ENCODE measurements at regions not wholly inside any gene's neighbourhood (a gene's known extent, or its start where the extent isn't known, plus 50 kb on each side); places are given as distances from the start of the nearest gene placed in this dataset.
A peak's percentile ranks its signal among the peaks of the same experiment; 100 is the strongest.

DNA sequence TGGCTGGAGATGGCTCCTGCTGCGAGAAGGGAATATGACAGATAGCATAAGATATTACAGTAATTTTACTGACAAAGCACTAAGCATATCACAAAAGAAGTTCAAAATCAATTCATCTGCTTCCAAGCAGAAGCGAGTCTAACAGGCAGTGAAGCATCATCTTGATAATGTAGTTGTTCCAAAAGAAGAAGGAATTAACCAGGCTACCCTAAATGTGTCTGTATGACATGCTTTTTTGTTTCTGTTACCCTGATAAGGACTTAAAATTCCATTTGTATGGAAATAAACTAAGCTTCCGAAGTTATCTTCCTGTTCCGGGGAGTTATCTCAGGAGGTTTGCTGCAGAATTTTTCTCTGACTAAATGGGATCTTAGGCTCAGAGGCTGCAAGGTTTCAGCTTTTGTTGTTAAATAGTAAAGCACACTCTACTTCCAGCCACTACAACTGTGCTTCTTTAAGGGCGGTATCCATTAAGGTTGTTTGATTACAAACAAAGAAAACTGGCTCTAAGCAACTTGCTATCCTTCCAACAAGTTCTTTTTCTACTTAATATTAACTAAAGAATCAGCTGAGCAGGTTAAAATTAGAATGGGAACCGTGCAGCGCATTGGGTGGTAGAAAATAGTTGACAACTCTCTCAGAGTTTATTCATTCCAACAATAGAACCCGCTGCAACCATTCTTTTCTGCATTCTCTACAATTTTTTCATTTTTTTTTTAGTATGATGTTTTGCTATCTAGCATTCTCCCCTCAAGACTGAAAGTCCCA, 607.3 kb downstream of the UQCRFS1 start:
- no peak overlapping the region for H3K27ac ChIP-seq (ENCODE audit: extremely low read depth, low read depth, low read length)
- POLR2A ChIA-PET = no interaction called here
- no peak overlapping the region for H3K4me3 ChIP-seq (ENCODE audit: low read depth, low read length)
- TF ChIP-seq, protein P1, sequence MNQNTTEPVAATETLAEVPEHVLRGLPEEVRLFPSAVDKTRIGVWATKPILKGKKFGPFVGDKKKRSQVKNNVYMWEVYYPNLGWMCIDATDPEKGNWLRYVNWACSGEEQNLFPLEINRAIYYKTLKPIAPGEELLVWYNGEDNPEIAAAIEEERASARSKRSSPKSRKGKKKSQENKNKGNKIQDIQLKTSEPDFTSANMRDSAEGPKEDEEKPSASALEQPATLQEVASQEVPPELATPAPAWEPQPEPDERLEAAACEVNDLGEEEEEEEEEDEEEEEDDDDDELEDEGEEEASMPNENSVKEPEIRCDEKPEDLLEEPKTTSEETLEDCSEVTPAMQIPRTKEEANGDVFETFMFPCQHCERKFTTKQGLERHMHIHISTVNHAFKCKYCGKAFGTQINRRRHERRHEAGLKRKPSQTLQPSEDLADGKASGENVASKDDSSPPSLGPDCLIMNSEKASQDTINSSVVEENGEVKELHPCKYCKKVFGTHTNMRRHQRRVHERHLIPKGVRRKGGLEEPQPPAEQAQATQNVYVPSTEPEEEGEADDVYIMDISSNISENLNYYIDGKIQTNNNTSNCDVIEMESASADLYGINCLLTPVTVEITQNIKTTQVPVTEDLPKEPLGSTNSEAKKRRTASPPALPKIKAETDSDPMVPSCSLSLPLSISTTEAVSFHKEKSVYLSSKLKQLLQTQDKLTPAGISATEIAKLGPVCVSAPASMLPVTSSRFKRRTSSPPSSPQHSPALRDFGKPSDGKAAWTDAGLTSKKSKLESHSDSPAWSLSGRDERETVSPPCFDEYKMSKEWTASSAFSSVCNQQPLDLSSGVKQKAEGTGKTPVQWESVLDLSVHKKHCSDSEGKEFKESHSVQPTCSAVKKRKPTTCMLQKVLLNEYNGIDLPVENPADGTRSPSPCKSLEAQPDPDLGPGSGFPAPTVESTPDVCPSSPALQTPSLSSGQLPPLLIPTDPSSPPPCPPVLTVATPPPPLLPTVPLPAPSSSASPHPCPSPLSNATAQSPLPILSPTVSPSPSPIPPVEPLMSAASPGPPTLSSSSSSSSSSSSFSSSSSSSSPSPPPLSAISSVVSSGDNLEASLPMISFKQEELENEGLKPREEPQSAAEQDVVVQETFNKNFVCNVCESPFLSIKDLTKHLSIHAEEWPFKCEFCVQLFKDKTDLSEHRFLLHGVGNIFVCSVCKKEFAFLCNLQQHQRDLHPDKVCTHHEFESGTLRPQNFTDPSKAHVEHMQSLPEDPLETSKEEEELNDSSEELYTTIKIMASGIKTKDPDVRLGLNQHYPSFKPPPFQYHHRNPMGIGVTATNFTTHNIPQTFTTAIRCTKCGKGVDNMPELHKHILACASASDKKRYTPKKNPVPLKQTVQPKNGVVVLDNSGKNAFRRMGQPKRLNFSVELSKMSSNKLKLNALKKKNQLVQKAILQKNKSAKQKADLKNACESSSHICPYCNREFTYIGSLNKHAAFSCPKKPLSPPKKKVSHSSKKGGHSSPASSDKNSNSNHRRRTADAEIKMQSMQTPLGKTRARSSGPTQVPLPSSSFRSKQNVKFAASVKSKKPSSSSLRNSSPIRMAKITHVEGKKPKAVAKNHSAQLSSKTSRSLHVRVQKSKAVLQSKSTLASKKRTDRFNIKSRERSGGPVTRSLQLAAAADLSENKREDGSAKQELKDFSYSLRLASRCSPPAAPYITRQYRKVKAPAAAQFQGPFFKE (tag by site-specific recombination; IDR thresholded peaks at IDR 0.05; ENCODE audit: borderline replicate concordance) = no peak
- no peak for TF ChIP-seq ZBTB48 (tag by site-specific recombination; IDR thresholded peaks at IDR 0.05)
- no peaks in the 10 kb centered on the region for H3K9me3 ChIP-seq (ENCODE audit: control insufficient read depth, insufficient read depth, low read depth, low read length)
- CTCF ChIA-PET = interaction anchor here (0.7 to 3.7 kb wide), 2 partner anchors 28 to 1246 kb away, joined by 4 to 14 read pairs; no protein-coding TSS in a partner anchor
- peaks cover 0 to 4% of the 10 kb centered on the region in 2 experiments; a peak in 1 of 3 replicates for H3K36me3 ChIP-seq (ENCODE audit: control insufficient read depth in 2 of 2, insufficient read depth in 1 of 2, low read length in 2 of 2)
- no peaks in the 10 kb centered on the region for H3K4me1 ChIP-seq (ENCODE audit: control insufficient read depth, insufficient read depth, low read length)

DNA sequence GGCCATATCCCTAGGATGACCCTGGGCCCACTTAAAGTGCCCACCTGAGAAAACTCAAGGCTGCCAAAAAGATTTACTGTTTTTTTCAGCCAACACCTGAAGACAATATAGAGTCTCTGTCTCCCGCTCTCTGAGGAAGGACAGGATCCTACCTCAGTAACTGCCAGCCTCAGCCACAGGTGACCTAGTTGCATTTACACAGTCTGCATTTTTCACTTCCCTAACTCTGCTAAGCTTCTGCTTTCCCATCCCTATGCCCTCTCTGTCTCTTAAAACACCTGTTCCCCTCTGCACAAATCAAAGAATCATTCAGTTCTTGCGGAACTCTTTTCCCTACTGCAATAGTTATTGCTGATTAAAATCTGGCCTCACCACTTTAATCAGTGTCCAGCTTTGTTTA, 609.5 kb downstream of the UQCRFS1 start:
- H3K9me3 ChIP-seq (ENCODE audit: control insufficient read depth, insufficient read depth, low read depth, low read length) = no peaks in the 10 kb centered on the region
- no peak overlapping the region for H3K27ac ChIP-seq (ENCODE audit: extremely low read depth, low read depth, low read length)
- peaks cover 0 to 4% of the 10 kb centered on the region in 2 experiments; a peak in 1 of 3 replicates for H3K36me3 ChIP-seq (ENCODE audit: control insufficient read depth in 2 of 2, insufficient read depth in 1 of 2, low read length in 2 of 2)
- ChIA-PET POLR2A (no interaction called here), CTCF (interaction anchor here (0.9 to 3.7 kb wide), 3 partner anchors 17 to 134 kb away, joined by 4 to 14 read pairs (median 5); no protein-coding TSS in a partner anchor)
- no peaks in the 10 kb centered on the region for H3K4me1 ChIP-seq (ENCODE audit: control insufficient read depth, insufficient read depth, low read length)
- H3K4me3 ChIP-seq (ENCODE audit: low read depth, low read length) = no peak overlapping the region
- TF ChIP-seq ZNF391 (tag by site-specific recombination; IDR thresholded peaks at IDR 0.05; ENCODE audit: borderline replicate concordance, low read depth) = no peak
- TF ChIP-seq SCRT1 (tag by site-specific recombination; IDR thresholded peaks at IDR 0.05; ENCODE audit: borderline replicate concordance) = peak; percentile 68; the same call in 1 of the 2 replicates
- TF ChIP-seq ZNF16 (tag by site-specific recombination; IDR thresholded peaks at IDR 0.05; ENCODE audit: low read depth) = no peak
- no peak for TF ChIP-seq ZNF623 (tag by site-specific recombination; IDR thresholded peaks at IDR 0.05)
- TF ChIP-seq SCRT2 (tag by site-specific recombination; IDR thresholded peaks at IDR 0.05) = peak; percentile 60
- TF ChIP-seq ZNF311 (tag by site-specific recombination; IDR thresholded peaks at IDR 0.05; ENCODE audit: borderline replicate concordance) = no peak
- no peak for TF ChIP-seq ZNF2 (tag by site-specific recombination; IDR thresholded peaks at IDR 0.05)

DNA sequence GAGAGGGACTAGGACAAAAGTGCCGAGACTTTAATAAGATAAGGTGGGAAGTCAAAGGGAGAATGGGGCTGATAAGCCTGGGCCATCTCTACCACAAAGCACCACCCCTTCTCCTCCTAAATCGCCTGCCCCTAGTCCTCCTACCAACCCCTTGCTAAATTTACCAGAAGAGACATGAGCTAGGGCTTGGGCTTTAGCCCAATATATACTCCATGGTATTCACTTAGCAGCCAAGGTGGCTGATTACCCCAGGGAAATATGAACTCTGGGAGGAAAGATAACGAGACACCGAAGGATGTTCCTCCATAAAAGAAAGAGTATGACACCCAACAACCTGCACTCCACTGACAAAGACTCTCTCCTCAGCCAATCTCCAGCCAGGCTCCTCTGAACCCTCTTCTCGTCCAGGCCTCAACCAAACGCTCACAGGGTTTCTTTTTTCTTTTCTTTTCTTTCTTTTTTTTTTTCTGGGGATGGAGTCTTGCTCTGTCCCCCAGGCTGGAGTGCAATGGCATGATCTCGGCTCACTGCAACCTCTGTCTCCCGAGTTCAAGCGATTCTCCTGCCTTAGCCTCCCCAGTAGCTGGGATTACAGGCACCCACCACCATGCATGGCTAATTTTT, 610.2 kb downstream of the UQCRFS1 start:
- Histone ChIP-seq H3K36me3 (ENCODE audit: control insufficient read depth in 2 of 2, insufficient read depth in 1 of 2, low read length in 2 of 2) (peaks cover 0 to 4% of the 10 kb centered on the region in 2 experiments; a peak in 1 of 3 replicates), H3K9me3 (ENCODE audit: control insufficient read depth, insufficient read depth, low read depth, low read length) (no peaks in the 10 kb centered on the region), H3K27ac (ENCODE audit: extremely low read depth, low read depth, low read length) (no peak overlapping the region), H3K4me1 (ENCODE audit: control insufficient read depth, insufficient read depth, low read length) (no peaks in the 10 kb centered on the region), H3K4me3 (ENCODE audit: low read depth, low read length) (no peak overlapping the region)
- POLR2A ChIA-PET = no interaction called here
- CTCF ChIA-PET = interaction anchor here (1.3 to 3.7 kb wide), 2 partner anchors 31 kb away, joined by 5 to 14 read pairs; no protein-coding TSS in a partner anchor
- TF ChIP-seq ZNF658 (tag by site-specific recombination; IDR thresholded peaks at IDR 0.05) = no peak
- no peak for TF ChIP-seq GLI2 (tag by site-specific recombination; IDR thresholded peaks at IDR 0.05; ENCODE audit: borderline replicate concordance, low read depth)
- TF ChIP-seq ZNF791 (tag by site-specific recombination; IDR thresholded peaks at IDR 0.05) = no peak
- TF ChIP-seq KLF10 (tag by site-specific recombination; IDR thresholded peaks at IDR 0.05) = no peak
- no peak for TF ChIP-seq ZNF561 (tag by site-specific recombination; IDR thresholded peaks at IDR 0.05; ENCODE audit: borderline replicate concordance)
- TF ChIP-seq ZNF510 (tag by site-specific recombination; IDR thresholded peaks at IDR 0.05; ENCODE audit: insufficient replicate concordance) = no peak
- no peak for TF ChIP-seq SALL2 (tag by site-specific recombination; IDR thresholded peaks at IDR 0.05; ENCODE audit: borderline replicate concordance)
- TF ChIP-seq, protein P2, sequence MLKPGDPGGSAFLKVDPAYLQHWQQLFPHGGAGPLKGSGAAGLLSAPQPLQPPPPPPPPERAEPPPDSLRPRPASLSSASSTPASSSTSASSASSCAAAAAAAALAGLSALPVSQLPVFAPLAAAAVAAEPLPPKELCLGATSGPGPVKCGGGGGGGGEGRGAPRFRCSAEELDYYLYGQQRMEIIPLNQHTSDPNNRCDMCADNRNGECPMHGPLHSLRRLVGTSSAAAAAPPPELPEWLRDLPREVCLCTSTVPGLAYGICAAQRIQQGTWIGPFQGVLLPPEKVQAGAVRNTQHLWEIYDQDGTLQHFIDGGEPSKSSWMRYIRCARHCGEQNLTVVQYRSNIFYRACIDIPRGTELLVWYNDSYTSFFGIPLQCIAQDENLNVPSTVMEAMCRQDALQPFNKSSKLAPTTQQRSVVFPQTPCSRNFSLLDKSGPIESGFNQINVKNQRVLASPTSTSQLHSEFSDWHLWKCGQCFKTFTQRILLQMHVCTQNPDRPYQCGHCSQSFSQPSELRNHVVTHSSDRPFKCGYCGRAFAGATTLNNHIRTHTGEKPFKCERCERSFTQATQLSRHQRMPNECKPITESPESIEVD (tag by site-specific recombination; IDR thresholded peaks at IDR 0.05) = no peak
- no peak for TF ChIP-seq ZNF155 (tag by site-specific recombination; IDR thresholded peaks at IDR 0.05)
- TF ChIP-seq, protein P3, sequence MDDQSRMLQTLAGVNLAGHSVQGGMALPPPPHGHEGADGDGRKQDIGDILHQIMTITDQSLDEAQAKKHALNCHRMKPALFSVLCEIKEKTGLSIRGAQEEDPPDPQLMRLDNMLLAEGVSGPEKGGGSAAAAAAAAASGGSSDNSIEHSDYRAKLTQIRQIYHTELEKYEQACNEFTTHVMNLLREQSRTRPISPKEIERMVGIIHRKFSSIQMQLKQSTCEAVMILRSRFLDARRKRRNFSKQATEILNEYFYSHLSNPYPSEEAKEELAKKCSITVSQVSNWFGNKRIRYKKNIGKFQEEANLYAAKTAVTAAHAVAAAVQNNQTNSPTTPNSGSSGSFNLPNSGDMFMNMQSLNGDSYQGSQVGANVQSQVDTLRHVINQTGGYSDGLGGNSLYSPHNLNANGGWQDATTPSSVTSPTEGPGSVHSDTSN (CRISPR knock-in tag; IDR thresholded peaks at IDR 0.05) = no peak
- TF ChIP-seq GFI1B (tag by site-specific recombination; IDR thresholded peaks at IDR 0.05) = no peak
- no peak for TF ChIP-seq ZNF324 (tag by site-specific recombination; IDR thresholded peaks at IDR 0.05)
